ENCODE measurements at regions not wholly inside any gene's neighbourhood (a gene's known extent, or its start where the extent isn't known, plus 50 kb on each side); places are given as distances from the start of the nearest gene placed in this dataset.
"Not testable (repeated sequence)": the region's sequence is repeated elsewhere in the genome, so short reads cannot be mapped to it uniquely, and the experiment has no call there.

DNA sequence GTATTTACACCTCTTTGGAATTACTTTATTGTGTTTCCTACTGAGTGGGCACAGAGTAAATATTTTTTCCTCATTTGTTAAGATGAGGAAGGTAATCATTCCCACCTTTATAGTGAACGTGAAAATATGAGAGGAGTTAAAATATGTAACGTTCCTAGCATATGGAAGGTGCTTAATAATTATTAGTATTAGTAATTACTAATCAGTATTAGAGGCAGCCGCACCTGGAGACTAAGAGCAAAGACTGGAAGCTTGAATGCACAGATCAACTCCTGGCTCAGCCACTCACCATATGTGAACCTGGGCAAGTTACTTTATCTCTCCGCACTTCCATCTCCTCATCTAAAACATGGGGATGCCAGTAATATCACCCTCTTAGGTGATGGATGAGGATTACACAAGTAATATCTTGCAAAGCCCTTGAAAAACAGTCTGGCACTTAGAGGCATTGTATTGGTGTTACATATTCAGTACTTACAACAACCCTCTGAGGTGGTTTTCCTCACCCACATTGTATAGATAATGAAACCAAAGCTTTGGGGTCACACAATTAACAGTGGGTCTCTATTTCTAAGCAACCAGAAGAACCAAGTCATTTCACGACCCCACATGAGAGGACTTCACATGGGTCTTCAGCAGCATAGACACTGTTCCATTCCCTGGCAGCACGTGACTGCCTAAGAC is 100.3 kb upstream of the KCTD1 start:
- DNase-seq: no peak

DNA sequence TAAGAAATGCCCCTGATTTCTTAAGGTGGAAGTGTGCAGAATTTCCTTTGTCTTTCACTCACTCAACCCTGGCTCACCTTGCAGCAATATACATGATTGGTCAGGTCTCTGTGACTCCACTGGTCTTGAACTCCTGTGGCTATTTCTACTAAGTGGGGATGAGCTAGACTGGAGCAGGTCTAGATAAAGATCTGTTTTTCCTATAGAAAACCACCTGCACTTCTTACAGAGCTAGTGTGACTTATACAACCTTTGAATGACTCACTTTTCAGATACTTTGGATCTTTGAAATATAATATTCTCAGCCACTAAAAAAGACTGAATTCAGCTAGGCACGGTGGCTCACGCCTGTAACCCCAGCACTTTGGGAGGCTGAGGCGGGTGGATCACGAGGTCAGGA is 98.5 kb upstream of the KCTD1 start:
- no peak for DNase-seq

DNA sequence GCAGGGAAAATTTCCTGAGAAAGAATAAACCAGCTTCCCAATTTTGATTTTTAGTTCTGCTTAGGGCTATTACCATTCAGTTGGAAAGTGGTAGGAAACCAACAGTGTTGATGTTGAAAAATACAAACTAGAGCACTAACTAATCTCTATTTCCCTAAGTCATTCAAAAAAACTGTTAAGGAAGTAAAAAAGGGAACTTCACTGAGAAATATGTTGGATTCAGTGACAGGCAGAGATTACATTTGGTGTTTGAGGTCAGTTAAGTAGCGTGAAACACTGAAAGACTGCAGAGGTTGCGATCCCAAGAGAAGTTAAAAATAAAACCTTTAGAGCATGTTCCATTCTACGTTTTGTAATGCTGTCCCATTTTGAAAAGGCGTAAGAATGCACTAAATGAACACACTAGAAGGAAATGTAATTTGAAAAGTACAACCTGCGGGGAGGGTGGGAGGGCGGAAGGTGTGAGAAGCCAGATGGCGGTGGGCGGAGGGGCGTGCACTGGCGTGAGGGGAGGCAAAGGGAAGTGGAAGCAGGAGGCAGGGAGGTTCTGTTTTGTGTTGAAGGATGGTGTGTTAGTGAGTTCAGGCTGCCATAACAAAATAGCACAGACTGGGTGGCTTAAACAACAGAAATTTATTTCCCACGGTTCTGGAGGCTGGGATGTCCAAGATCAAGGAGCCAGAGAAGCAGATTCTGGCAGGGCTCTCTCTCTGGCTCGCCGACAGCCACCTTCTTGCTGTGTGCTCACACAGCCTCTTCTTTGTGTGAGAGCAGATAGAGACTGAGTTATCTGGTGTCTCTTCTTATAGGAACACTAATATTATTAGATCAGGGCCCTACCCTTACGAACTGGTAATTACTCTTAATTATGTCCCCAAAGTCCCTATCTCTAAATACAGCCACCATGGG is 94.3 kb upstream of the KCTD1 start:
- no peak for DNase-seq

DNA sequence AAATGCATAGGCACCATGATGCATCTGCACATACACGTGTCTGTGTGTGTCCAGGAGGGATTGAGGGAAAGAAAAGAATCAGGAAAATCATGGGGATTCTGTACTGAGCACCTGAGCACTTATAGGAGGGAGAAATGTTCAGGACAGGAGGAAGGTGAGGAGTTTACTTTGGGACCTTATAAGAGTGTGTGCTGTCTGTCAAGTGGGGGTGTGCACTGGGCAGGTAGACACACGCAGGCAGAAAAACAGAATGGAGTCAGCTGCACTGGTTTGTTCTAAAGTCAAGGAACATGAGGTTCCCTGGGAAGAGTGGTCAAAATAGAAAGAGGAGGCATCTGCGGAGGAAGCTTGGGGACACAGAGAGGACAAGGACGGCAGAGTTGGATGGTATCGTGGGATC is 92.2 kb upstream of the KCTD1 start:
- DNase-seq: no peak

DNA sequence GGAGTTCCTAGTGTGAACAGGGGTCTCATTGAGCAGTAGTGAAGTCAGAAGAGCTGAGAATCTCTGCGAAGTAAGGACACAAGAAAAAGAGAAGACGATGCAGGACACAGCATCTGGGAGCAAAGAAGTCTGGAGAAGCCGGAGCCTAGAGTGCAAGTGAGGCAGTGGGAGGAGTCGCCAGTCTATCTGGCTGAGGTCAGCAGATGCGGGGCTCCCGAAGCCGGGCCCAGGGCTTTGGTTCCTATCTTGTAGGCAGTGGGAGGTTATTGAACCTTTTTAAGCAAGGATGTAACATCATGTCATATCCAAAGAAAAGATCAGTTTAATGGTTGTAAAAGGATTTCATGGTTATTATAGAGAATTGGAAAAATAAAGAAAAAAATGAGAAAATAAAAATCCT is 90.8 kb upstream of the KCTD1 start:
- DNase-seq: no peak

DNA sequence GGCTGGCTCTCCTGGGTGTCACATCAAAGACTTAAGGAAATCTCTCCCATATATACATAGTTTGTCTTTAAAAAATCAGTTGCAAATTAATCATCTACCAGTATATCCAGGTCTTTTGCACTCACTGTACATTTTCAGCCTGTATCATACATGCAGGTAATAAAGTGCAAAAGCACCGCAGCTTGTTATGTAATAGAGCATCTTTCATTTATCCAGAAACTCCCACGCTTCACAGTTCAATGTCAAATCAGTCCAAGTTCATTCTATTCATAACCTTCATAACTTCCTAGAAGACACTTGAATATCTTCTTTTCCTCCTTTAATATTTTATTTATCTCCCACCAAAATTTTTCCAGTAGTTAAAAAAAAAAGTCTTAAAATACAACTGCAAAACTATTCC is 89.6 kb upstream of the KCTD1 start:
- no peak for DNase-seq

DNA sequence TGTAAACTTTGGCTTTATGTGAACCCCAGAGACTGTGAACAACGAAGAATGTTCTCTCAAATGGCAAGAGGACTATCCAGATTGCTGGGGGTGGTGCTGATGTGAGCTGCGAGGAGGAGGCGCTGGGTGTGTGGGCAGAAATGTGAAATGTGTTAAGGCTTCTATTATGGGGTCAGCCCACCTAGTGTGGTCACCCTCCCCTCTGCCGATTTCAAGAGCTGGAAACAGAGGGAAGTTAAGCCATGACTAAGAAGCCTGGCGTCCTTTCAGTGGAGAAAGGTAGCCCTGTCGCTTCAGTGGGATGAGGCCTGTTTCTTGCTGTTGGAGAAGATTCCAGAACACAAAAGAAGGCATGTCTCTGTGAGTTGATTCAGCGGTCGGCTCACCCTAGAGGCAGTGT is 89.0 kb upstream of the KCTD1 start:
- no peak for DNase-seq

DNA sequence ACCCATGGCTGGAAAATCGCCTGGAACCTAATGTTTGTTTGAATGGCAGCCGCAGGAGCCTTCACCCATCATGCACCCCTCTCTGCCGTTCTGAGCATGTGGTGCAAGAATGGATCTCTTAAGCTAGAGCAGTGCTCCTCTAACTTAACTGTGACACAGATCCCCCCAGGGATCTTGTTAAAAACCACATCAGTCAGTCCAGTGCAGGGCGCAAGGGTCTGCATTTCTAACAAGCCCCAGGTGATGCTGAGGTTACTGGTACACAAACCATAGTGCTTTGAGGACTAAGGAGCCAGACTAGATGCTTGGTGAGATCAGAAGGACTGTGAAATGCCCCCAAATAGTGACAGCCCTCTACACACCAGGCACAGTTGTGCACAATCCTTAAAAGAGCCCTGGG is 87.1 kb upstream of the KCTD1 start:
- DNase-seq: no peak

DNA sequence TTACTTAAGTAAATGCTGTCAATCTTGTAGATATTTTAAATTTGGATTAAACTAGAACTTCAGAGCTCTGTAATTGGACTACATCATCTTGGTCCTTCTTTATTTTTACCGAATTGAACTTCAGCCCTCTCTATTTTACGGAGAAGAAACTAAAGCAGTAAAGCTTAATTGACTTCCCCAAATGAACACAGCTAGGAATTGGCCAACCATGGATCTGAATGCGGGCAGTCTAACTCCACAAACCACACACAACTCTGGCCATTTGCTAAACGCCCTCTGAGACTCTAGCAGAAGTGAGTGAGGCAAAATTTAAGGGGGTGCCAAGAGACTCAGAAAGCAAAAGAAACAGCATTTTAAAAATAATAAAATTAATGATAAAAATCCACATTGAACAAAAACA is 86.3 kb upstream of the KCTD1 start:
- DNase-seq: no peak

DNA sequence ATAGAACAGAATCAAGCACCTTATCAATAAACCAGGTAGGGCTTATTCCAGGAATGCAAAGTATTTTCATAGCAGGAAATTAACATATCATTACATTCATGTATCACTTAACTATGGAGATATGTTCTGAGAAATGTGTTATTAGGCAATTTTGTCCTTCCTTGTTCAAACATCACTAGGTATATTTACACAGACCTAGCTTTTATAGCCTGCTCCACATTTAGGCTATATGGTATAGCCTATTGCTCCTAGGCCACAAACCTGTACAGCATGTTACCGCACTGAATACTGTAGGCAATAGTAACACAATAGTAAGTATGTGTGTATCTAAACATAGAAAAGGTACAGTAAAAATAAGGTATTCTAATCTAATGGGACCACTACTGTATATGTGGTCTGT is 82.8 kb upstream of the KCTD1 start:
- no peak for DNase-seq

DNA sequence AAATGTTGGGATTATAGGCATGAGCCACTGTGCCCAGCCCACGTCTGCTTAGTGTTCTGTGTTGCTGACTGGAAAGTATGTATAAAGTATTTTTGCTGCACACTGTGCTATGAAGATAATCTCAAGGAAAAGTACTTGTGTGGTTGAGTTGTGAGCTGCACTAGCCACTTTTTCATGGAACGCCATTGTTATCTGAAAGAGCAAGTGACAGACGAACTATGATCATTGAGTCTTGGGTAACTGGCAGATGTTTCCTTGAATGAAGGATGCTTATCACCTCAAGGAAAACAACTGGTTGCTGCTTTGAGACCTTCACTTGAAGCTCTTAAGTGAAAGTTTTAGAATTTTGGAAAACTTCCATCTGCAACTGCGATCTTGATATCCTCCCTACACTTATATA is 82.2 kb upstream of the KCTD1 start:
- no peak for DNase-seq

DNA sequence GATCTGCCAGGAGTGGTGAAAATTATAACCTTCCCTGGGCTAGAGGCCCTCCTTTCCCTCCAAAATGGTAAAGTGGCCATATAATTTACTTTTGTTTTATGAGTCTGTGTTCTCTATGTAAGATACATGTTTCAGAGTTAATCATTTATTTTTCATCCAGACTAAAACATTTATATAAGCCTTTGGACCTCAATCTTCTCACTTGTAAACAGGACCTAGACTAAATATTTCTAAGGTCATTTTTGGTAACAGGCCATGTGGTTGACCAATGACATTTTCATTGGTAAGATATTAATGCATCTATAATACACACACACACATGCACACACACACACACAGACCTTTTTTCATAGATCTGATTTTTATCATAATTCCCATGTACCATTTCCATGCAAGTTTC is 79.7 kb upstream of the KCTD1 start:
- DNase-seq: no peak

DNA sequence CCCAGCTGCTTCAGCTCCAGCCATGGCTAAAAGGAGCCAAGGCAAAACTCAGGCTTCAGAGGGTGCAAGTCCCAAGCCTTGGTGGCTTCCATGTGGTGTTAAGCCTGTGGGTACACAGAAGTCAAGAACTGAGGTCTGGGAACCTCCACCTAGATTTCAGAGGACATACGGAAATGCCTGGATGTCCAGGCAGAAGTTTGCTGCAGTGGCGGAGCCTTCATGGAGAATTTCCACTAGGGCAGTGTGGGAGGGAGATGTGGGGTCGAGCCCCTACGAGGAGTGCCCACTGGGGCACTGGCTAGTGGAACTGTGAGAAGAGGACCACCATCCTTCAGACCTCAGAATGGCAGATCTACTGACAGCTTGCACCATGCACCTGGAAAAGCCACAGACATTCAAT is 76.1 kb upstream of the KCTD1 start:
- no peak for DNase-seq

DNA sequence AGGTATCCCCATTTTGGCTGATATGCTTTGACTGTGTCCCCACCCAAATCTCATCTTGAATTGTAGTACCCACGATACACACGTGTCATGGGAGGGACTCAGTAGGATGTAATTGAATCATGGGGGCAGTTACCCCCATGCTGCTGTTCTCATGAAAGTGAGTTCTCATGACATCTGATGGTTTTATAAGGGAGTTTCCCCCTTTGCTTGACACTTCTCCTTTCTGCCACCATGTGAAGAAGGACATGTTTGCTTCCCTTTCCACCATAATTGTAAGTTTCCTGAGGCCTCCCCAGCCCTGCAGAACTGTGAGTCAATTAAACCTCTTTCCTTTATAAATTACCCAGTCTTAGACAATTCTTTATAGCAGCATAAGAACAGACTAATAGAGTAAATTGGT is 75.0 kb upstream of the KCTD1 start:
- DNase-seq: not testable (repeated sequence)

DNA sequence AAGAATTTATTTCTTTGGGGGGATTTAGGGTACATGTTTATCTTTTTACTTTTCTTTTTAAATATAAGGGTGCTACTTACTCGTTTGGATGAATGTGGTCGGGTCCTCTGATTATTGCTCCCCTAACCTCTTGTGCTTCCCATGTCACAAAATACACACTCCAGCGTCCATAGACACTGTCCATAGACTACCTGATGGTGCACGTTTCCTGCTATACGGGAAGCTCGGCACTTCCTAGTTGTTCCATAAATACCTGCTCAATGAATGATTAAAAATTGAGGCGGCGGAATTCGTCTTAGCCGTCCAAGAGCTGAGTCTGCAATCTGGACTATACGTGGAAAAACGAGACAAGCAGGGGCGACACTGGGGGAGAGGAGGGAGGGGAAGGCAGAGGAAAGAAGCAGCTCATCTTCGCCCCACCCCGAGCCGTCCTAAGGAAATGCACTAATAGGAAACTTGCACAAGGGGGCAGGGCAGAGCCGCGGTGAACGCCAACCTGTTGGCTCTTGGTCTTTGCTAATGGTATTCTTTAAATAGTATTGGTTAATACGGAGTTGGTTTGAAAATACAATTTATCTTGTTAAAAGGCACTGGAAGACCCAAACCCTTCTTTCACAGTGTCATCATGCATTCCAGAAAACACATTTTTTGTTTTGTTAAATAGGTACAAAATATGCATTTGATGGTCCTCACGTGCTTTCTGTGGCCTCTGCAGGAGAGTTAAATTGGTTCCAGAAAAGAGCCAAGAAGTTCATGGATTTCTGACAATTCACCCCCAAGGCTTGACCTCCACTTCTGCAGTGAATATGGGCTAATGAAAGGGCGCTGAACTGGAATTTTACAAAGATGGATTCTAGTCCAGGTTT is 73.0 kb upstream of the KCTD1 start:
- DNase-seq: no peak

DNA sequence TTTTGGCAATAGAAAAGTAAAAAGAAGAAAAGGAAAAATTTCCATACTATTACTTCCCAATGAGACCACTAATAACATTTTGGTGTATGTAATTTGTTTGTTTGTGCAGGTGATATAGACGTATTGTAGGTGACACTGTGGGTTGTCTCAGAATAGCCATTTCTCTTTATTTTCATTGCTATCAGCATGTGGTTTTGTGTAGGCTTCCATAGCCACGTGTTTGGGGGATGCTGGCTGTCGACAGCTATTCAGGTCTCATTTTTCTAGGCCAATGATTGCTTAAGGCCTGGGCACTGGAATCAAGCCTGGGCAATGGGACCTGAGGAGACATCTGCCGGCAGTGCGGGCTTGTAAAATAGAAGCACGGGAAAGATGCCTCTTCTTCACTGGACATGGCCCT is 71.0 kb upstream of the KCTD1 start:
- DNase-seq: no peak

DNA sequence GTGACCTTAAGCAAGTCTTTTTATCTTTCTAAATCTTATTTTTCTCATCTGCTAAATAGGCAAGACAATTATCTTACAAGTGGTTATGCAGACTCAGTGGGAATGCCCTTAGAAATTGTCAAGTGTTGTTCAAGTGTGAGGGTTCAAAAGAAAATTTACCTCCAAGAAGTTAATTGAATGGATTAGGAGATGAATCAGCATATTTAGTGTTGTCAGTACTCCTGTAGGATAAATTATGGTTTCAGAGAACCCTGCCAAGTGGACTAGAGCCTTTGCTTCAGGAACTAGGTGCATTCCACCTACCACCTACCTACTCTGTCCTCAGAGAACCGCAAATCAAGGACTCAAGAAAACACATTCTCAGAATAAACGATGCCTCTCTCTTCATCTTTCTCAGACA is 69.8 kb upstream of the KCTD1 start:
- no peak for DNase-seq

DNA sequence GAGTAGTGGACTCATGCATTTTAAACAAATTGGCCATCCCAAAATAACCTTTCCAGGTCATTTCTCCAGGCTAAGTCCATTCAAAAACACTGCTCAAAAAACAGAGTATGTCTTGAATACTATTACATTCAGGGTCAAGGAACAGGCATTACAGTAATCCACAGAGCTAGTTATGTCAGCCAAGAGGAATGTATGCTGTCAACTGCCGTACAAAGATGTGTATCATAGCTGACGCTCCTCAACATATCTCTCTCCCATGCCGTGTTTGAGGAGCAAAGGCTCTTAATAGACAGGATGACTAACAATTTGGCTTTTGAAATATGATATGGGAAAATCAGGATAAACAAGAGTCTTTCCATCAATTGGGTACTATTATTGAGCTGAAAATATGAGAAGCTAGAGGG is 68.8 kb upstream of the KCTD1 start:
- no peak for DNase-seq

DNA sequence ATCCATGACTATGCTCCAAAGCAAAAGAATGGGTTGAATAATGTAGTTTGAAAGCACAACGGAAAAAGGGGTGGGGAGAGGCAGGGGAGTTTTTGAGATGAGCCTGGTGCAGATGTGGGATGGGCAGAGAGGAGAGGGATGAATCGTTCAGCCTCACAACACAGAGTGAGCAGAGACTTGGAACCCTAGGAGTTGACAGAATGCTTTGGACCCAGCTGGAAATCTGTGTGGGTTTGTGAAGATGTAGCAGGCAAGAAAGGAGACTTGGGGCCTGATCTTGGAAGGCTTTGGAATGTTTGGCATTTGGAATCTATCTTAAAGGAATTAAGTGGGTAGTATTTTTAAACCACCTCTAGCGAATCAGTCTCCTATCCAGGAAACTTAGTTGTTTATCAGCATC is 66.0 kb upstream of the KCTD1 start:
- DNase-seq: no peak

Measured in NCI-H748 treated with DMSO at 0.1 percent for 48 hours (cell line).